NCI-H748 (cell line): ENCODE measurements at regions not wholly inside any gene's neighbourhood (a gene's known extent, or its start where the extent isn't known, plus 50 kb on each side); places are given as distances from the start of the nearest gene placed in this dataset.
A peak's percentile ranks its signal among the peaks of the same experiment; 100 is the strongest.
"Not testable (repeated sequence)": the region's sequence is repeated elsewhere in the genome, so short reads cannot be mapped to it uniquely, and the experiment has no call there.

ENCODE experiments used
- DNase-seq: peaks from one replicate; lab custom pipeline; 2025; ENCODE audit not compliant: unreplicated experiment; lab: John Stamatoyannopoulos, UW

GRCh38 chr2:51846018-51846417 is 814.1 kb upstream of the NRXN1 start:
- no peak for DNase-seq

- DNase-seq = no peak
Measured at GRCh38 chr2:51844596-51844995, 812.7 kb upstream of the NRXN1 start.

- DNase-seq = no peak
Measured at GRCh38 chr2:51829477-51829876, 797.5 kb upstream of the NRXN1 start.

- DNase-seq = no peak
Measured at GRCh38 chr2:51825823-51826222, 793.9 kb upstream of the NRXN1 start.

- no peak for DNase-seq
Measured at GRCh38 chr2:51813247-51813646, 781.3 kb upstream of the NRXN1 start.

GRCh38 chr2:51812138-51812866 is 780.4 kb upstream of the NRXN1 start:
- no peak for DNase-seq

GRCh38 chr2:51810197-51810596 is 778.3 kb upstream of the NRXN1 start:
- DNase-seq = no peak

GRCh38 chr2:51807229-51807628 is 775.3 kb upstream of the NRXN1 start:
- no peak for DNase-seq

- DNase-seq = peak; percentile 87
Measured at GRCh38 chr2:51795248-51795888, 763.4 kb upstream of the NRXN1 start.

GRCh38 chr2:51791496-51791895 is 759.6 kb upstream of the NRXN1 start:
- peak; percentile 22 for DNase-seq

- no peak for DNase-seq
Measured at GRCh38 chr2:51790854-51791253, 758.9 kb upstream of the NRXN1 start.

- DNase-seq = no peak
Measured at GRCh38 chr2:51789918-51790317, 758.0 kb upstream of the NRXN1 start.

- DNase-seq = no peak
Measured at GRCh38 chr2:51782921-51783765, 751.2 kb upstream of the NRXN1 start.

GRCh38 chr2:51781691-51782090 is 749.8 kb upstream of the NRXN1 start:
- no peak for DNase-seq

GRCh38 chr2:51780353-51780752 is 748.4 kb upstream of the NRXN1 start:
- no peak for DNase-seq

GRCh38 chr2:51779723-51780122 is 747.8 kb upstream of the NRXN1 start:
- DNase-seq = not testable (repeated sequence)

- no peak for DNase-seq
Measured at GRCh38 chr2:51778806-51779205, 746.9 kb upstream of the NRXN1 start.

GRCh38 chr2:51774606-51775005 is 742.7 kb upstream of the NRXN1 start:
- DNase-seq = not testable (repeated sequence)

- no peak for DNase-seq
Measured at GRCh38 chr2:51760441-51760840, 728.5 kb upstream of the NRXN1 start.

- no peak for DNase-seq
Measured at GRCh38 chr2:51758081-51758480, 726.1 kb upstream of the NRXN1 start.

GRCh38 chr2:51734115-51734514 is 702.2 kb upstream of the NRXN1 start:
- no peak for DNase-seq

GRCh38 chr2:51723691-51724090 is 691.8 kb upstream of the NRXN1 start:
- no peak for DNase-seq
